Left ventricle myocardium inferior (tissue), 1 donor: ENCODE measurements at regions not wholly inside any gene's neighbourhood (a gene's known extent, or its start where the extent isn't known, plus 50 kb on each side); places are given as distances from the start of the nearest gene placed in this dataset.

Source experiments
- DNase-seq: peaks from one replicate; pipeline ENCODE4 v3.0.0-alpha.2; 2020
- H3K27ac ChIP-seq: fragments of 200-600 bp; replicated peaks from 2 replicates; pipeline ENCODE4 v1.8.0; 2021
- H3K27me3 ChIP-seq: fragments of 200-600 bp; 2 replicates; pipeline ENCODE4 v1.8.0; 2021; ENCODE audit warnings: low read depth
- H3K36me3 ChIP-seq: fragments of 200-600 bp; 2 replicates; pipeline ENCODE4 v1.8.0; 2021
- H3K4me1 ChIP-seq: fragments of 200-600 bp; 2 replicates; pipeline ENCODE4 v1.8.0; 2021
- H3K4me3 ChIP-seq: fragments of 200-600 bp; 2 replicates; pipeline ENCODE4 v1.8.0; 2021; ENCODE audit warnings: mild to moderate bottlenecking, moderate library complexity
- H3K9me3 ChIP-seq: fragments of 200-600 bp; replicated peaks from 2 replicates; pipeline ENCODE4 v1.8.0; 2021
- intact Hi-C: fragments of 100-400 bp; cut with micrococcal nuclease; formaldehyde crosslinking; loops from one replicate; pipeline ENCODE4 v1.11.0; 2022
- TF ChIP-seq, protein P1 (sequence below): fragments of 200-600 bp; IDR thresholded peaks from 2 replicates; pipeline ENCODE4 v1.8.0; 2021; ENCODE audit warnings: antibody characterized with exemption, mild to moderate bottlenecking, borderline replicate concordance
- donor health status: DM: no; HTN: yes; CAD: no; lungs with severe emphysema.

DNA sequence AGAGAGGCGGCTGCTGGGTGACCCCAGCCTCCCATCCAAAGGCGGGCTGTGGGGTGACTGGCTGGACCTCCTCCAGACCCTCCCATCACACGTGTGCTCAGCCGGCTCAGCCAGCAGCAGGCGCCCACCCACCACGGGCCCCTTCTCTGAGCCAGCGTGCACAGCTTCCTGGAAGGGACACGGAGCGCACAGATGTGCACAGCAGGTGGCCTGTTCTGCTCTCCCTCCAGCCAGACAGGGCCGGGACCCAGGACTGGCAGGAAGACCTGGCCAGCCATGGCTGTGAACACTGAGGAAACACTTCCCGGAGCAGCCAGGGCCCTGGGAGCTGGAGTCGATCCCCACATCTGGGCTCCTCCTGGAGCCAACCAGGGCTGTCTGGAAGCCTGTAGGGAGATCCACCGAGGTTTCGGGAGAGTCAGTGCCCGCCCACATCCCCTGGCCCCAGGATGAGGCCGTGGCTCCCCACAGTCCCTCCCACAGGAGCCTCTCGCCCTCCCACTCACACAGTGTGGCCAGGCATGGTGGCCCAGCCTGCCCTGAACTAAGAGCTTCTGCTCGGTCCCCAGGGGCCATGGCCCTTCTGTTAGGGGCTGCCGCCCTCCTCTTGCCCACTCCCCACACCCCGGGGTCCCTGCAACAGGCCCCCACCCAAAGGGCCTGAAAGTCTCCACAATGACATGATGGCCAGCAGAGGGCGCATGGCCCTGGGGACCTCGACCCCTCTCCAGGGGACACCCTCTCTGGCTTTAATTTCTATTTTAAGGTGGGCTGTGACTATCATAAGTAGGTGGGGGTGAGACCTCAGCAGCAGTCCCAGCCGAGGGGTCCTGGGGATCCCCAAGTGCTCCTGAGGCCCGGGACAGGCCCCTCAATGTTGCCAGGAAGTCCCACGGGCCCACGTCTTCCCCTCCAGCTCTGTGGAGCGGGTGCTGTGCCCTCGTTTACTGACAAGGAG, 90.6 kb upstream of the FGF3 start:
- H3K27ac ChIP-seq, result no peak overlapping the region
- no peak for DNase-seq
- TF ChIP-seq, protein P1, sequence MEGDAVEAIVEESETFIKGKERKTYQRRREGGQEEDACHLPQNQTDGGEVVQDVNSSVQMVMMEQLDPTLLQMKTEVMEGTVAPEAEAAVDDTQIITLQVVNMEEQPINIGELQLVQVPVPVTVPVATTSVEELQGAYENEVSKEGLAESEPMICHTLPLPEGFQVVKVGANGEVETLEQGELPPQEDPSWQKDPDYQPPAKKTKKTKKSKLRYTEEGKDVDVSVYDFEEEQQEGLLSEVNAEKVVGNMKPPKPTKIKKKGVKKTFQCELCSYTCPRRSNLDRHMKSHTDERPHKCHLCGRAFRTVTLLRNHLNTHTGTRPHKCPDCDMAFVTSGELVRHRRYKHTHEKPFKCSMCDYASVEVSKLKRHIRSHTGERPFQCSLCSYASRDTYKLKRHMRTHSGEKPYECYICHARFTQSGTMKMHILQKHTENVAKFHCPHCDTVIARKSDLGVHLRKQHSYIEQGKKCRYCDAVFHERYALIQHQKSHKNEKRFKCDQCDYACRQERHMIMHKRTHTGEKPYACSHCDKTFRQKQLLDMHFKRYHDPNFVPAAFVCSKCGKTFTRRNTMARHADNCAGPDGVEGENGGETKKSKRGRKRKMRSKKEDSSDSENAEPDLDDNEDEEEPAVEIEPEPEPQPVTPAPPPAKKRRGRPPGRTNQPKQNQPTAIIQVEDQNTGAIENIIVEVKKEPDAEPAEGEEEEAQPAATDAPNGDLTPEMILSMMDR, result peak; percentile 71
- intact Hi-C loops, result no loop called here
- H3K4me3 ChIP-seq, result no peak overlapping the region
- H3K4me1 ChIP-seq, result peaks cover 27% of the 10 kb centered on the region
- no peaks in the 10 kb centered on the region for H3K9me3 ChIP-seq
- no peaks in the 10 kb centered on the region for H3K36me3 ChIP-seq
- H3K27me3 ChIP-seq, result peaks cover 58% of the 10 kb centered on the region

DNA sequence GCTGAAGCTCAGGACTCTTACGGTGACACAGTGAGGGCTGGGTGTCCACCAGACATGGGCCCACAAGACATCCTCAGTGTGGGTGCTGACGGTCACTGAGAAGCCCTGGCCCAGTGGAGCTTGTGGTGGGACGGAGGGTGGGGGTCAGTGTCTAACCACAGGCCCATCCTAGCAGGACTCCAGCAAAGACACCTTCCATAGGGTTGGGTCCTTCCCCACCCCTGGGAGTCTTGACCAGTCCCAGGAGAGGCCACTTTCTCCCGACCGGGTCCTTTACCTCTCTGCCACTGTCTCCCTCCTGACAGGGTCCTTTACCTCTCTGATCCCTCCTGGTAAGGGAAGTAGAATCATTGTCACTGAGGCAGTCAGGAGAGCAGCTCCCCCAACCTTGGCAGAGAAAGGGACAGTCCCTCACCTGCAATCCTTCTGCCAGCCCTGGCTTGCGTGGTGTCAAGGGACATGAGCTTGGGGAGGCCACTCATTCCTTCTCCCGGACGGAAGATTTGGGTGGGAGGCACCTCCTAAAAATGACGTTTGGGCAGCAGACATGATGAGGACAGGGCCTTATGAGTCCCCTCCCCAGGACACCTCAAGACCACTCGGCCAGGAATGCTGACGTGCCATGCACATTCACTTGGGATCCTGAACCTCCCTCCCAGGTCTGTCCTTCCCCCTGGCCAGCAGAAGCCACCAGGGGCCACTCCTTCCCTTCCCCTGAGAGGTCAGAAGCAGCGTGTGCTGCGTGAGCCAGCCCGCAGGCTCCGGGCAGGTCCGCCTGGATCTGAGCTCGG, 91.5 kb upstream of the FGF3 start:
- peak; percentile 7 for DNase-seq
- Histone ChIP-seq H3K27me3 (peaks cover 58% of the 10 kb centered on the region), H3K4me3 (no peak overlapping the region), H3K4me1 (peaks cover 31% of the 10 kb centered on the region), H3K27ac (no peak overlapping the region), H3K9me3 (no peaks in the 10 kb centered on the region), H3K36me3 (no peaks in the 10 kb centered on the region)
- intact Hi-C loops, result no loop called here
- TF ChIP-seq, protein P1, result no peak

DNA sequence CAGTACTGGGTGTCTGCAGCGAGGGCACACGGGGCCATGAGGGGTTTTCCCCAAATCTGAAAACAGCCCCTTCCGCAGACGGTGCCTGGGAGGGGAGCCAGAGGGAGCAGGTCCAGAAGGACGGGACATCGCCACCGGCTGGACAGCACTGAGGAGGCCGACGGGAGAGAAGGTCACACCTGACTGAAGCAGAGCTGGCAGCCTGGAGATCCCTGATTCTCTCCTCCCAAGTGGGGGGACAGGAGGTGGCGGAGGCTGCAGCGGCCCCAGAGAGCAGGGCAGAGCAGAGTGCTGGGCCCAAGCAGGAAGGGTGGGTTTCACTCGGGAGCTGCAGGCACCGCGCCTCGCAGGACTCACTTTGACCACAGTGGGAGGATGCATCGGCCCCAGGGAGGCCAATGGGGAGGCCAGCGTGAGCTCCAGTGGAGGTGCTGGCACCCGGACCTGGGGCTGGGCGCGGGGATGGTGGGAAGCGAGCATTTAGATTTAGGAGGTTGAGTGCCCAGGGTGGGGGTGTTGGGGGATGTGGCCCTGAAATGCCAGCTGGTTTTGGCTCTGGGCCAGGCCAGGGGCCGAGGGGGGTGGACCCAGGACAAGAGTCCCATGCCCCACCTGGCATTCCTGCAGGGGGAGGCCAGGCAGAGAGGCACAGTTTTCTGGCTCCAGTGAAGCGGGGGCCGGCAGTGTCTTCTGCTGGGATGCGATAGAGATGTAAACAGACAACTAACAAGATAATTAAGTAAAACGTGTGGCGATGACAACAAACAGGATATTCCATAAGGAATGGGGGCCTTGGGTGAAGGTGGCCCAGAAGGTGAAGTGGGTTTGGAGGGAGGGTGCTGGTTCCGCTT, 92.3 kb upstream of the FGF3 start:
- H3K27me3 ChIP-seq, result peaks cover 51% of the 10 kb centered on the region
- peaks cover under 1% of the 10 kb centered on the region for H3K9me3 ChIP-seq
- H3K4me1 ChIP-seq, result peaks cover 34% of the 10 kb centered on the region
- no peaks in the 10 kb centered on the region for H3K36me3 ChIP-seq
- H3K4me3 ChIP-seq, result no peak overlapping the region
- intact Hi-C loops, result no loop called here
- TF ChIP-seq, protein P1, result no peak
- H3K27ac ChIP-seq, result no peak overlapping the region
- peak; percentile 15 for DNase-seq

DNA sequence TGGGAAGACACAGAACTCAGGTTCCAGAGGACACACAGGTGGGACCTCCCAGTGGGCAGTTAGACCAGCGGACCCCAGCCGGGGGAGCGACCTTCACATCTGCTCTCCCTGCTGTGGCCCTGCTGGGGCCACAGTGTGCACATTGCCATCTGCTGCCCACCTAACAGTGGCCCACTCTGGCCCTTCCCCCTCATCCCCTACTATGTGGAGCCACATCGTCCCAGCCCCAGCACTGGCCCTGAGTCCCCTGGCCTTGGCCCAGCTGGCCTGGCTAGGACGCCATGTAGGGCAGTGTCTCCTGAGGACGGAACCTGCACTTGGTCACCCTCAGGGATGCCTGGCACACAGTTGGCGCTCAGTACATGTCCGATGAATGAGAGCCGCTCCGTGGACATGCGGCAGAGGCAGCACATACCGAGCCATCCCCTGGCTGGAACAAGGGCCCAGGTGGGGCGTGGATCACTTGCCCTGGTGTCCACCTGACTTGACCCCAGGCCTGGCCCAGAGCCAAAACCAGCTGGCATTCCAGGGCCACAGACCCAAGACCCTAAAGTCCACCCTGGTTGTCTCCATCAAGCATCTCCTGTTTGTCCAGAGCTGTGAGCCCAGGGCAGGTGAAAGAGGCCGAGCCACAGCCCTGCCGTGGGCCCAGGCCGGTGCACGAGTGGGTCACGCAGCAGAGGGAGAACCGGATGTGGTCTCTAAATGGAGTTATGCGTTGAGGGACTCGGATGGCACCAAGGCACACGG, 93.1 kb upstream of the FGF3 start:
- DNase-seq, result peak; percentile 14
- peaks cover 43% of the 10 kb centered on the region for H3K27me3 ChIP-seq
- TF ChIP-seq, protein P1, result no peak
- H3K9me3 ChIP-seq, result peaks cover 4% of the 10 kb centered on the region
- H3K27ac ChIP-seq, result no peak overlapping the region
- intact Hi-C loops, result no loop called here
- H3K4me3 ChIP-seq, result no peak overlapping the region
- no peaks in the 10 kb centered on the region for H3K36me3 ChIP-seq
- peaks cover 34% of the 10 kb centered on the region for H3K4me1 ChIP-seq
